Naive thymus-derived CD4-positive, alpha-beta T cell (primary cell): ENCODE measurements at regions not wholly inside any gene's neighbourhood (a gene's known extent, or its start where the extent isn't known, plus 50 kb on each side); places are given as distances from the start of the nearest gene placed in this dataset.
"Not testable (repeated sequence)": the region's sequence is repeated elsewhere in the genome, so short reads cannot be mapped to it uniquely, and the experiment has no call there.

Experiments
- ATAC-seq: fragments of 150-1000 bp; cut with Tn5 transposase; 2 replicates; pipeline ENCODE4 v1.10.0; 2021; ENCODE audit warnings: mild to moderate bottlenecking, moderate library complexity
- CTCF ChIA-PET: fragments of 350-600 bp; sonication (Branson Sonifier 250); formaldehyde crosslinking; loops from one replicate; lab custom pipeline; 2021; ENCODE audit warnings: antibody characterized with exemption; lab: Charles Lee
- POLR2A ChIA-PET: fragments of 350-600 bp; sonication (Branson Sonifier 250); formaldehyde crosslinking; loops from one replicate; lab custom pipeline; 2021; ENCODE audit warnings: antibody characterized with exemption, inconsistent platforms; lab: Charles Lee
- DNase-seq, 9 donors: peaks; one replicate each; pipeline versions ENCODE4 v3.0.0 to v3.0.0-alpha.2; 2020 to 2022; ENCODE audit warnings: mixed read lengths in 1 of 9
- H3K27ac ChIP-seq: one replicate; pipeline ENCODE4 v1.7.0; 2013; ENCODE audit warnings: mild to moderate bottlenecking, low read depth, low read length, moderate library complexity
- H3K27me3 ChIP-seq, 2 donors: one replicate each; pipeline ENCODE4 v1.7.0; 2013; ENCODE audit warnings: low read length in 2 of 2, mild to moderate bottlenecking in 2 of 2, moderate library complexity in 2 of 2; ENCODE audit not compliant: control insufficient read depth in 2 of 2, insufficient read depth in 2 of 2
- H3K36me3 ChIP-seq, 3 experiments: 1 replicate in 2 of 3; 2 replicates in 1 of 3; pipeline ENCODE4 v1.7.0; 2013; ENCODE audit warnings: low read length in 3 of 3, mild to moderate bottlenecking in 3 of 3, moderate library complexity in 1 of 3; ENCODE audit not compliant: insufficient read depth in 3 of 3, control insufficient read depth in 2 of 3
- H3K4me1 ChIP-seq, 2 donors: one replicate each; pipeline ENCODE4 v1.7.0; 2013; ENCODE audit warnings: low read length in 2 of 2, mild to moderate bottlenecking in 2 of 2, moderate library complexity in 1 of 2; ENCODE audit not compliant: control insufficient read depth in 2 of 2, insufficient read depth in 2 of 2
- H3K4me3 ChIP-seq: 2 replicates; pipeline ENCODE4 v1.7.0; 2013; ENCODE audit warnings: mild to moderate bottlenecking, low read length
- H3K9me3 ChIP-seq, 3 experiments: 1 replicate in 2 of 3; 2 replicates in 1 of 3; pipeline ENCODE4 v1.7.0; 2013; ENCODE audit warnings: low read length in 3 of 3; ENCODE audit not compliant: control insufficient read depth in 2 of 3
- H3K27ac Mint-ChIP-seq, 9 donors: one replicate each; pipeline ENCODE4 v1.8.0; 2020 to 2022; ENCODE audit warnings: mixed read lengths in 9 of 9, mild to moderate bottlenecking in 8 of 9, moderate library complexity in 5 of 9, inconsistent platforms in 2 of 9
- H3K27me3 Mint-ChIP-seq, 5 donors: one replicate each; pipeline ENCODE4 v1.8.0; 2021 to 2022; ENCODE audit warnings: mixed read lengths in 5 of 5, mild to moderate bottlenecking in 1 of 5
- H3K36me3 Mint-ChIP-seq, 5 donors: one replicate each; pipeline ENCODE4 v1.8.0; 2020 to 2022; ENCODE audit warnings: mixed read lengths in 5 of 5, mild to moderate bottlenecking in 3 of 5, inconsistent platforms in 1 of 5
- H3K4me1 Mint-ChIP-seq, 7 donors: one replicate each; pipeline ENCODE4 v1.8.0; 2020 to 2022; ENCODE audit warnings: mixed read lengths in 7 of 7, mild to moderate bottlenecking in 3 of 7, inconsistent platforms in 1 of 7
- H3K4me3 Mint-ChIP-seq, 10 donors: one replicate each; pipeline ENCODE4 v1.8.0; 2020 to 2022; ENCODE audit warnings: mild to moderate bottlenecking in 10 of 10, mixed read lengths in 10 of 10, moderate library complexity in 6 of 10, inconsistent platforms in 2 of 10
- H3K9me3 Mint-ChIP-seq, 11 donors: one replicate each; pipeline ENCODE4 v1.8.0; 2020 to 2022; ENCODE audit warnings: mixed read lengths in 11 of 11, mild to moderate bottlenecking in 4 of 11, inconsistent platforms in 1 of 11, moderate library complexity in 1 of 11
- intact Hi-C, 2 donors: fragments of 100-400 bp; cut with micrococcal nuclease; formaldehyde crosslinking; loops; one replicate each; pipeline ENCODE4 v1.15.1; 2023

- Mint-ChIP-seq H3K36me3 (no peaks in the 10 kb centered on the region), H3K4me3 (no peak overlapping the region), H3K4me1 (no peaks in the 10 kb centered on the region), H3K9me3 (peaks cover 0 to 9% (median 0%) of the 10 kb centered on the region in 11 donors), H3K27me3 (peaks cover 19 to 50% (median 49%) of the 10 kb centered on the region in 5 donors), H3K27ac (no peak overlapping the region)
- DNase-seq (no peak), ATAC-seq (no peak)
- Histone ChIP-seq H3K36me3 (no peaks in the 10 kb centered on the region), H3K4me3 (no peak overlapping the region), H3K27ac (no peak overlapping the region), H3K9me3 (no peaks in the 10 kb centered on the region), H3K27me3 (no peaks in the 10 kb centered on the region), H3K4me1 (no peaks in the 10 kb centered on the region)
- ChIA-PET CTCF (no interaction called here), POLR2A (no interaction called here)
- intact Hi-C loops = no loop called here
Measured at GRCh38 chr5:112491257-112491656, 72.2 kb upstream of the EPB41L4A start.

GRCh38 chr5:112492291-112492690, 73.2 kb upstream of the EPB41L4A start:
- Mint-ChIP-seq H3K27ac (no peak overlapping the region), H3K4me1 (no peaks in the 10 kb centered on the region), H3K27me3 (peaks cover 19 to 56% (median 50%) of the 10 kb centered on the region in 5 donors), H3K9me3 (peaks cover 0 to 9% (median 0%) of the 10 kb centered on the region in 11 donors), H3K36me3 (no peaks in the 10 kb centered on the region), H3K4me3 (no peak overlapping the region)
- ATAC-seq (peak; percentile 55), DNase-seq (no peak)
- Histone ChIP-seq H3K4me3 (no peak overlapping the region), H3K36me3 (no peaks in the 10 kb centered on the region), H3K27me3 (no peaks in the 10 kb centered on the region), H3K9me3 (no peaks in the 10 kb centered on the region), H3K4me1 (no peaks in the 10 kb centered on the region), H3K27ac (no peak overlapping the region)
- intact Hi-C loops = no loop called here
- CTCF ChIA-PET = no interaction called here
- POLR2A ChIA-PET = no interaction called here

- POLR2A ChIA-PET, ATAC-seq, H3K27ac Mint-ChIP-seq, H3K27ac ChIP-seq, CTCF ChIA-PET, H3K9me3 ChIP-seq, H3K4me1 Mint-ChIP-seq, H3K36me3 ChIP-seq, DNase-seq, intact Hi-C loops, H3K36me3 Mint-ChIP-seq, H3K27me3 ChIP-seq, H3K4me3 ChIP-seq, H3K4me3 Mint-ChIP-seq, H3K4me1 ChIP-seq: not testable (repeated sequence)
- H3K27me3 Mint-ChIP-seq = peaks cover 10 to 43% (median 26%) of the 10 kb centered on the region in 5 donors
- peaks cover 2 to 30% (median 10%) of the 10 kb centered on the region in 11 donors for H3K9me3 Mint-ChIP-seq
Measured at GRCh38 chr5:112503749-112504501, 84.8 kb upstream of the EPB41L4A start.

GRCh38 chr5:112509097-112509496, 90.0 kb upstream of the EPB41L4A start:
- H3K27ac ChIP-seq, H3K36me3 Mint-ChIP-seq, H3K4me1 ChIP-seq, H3K27ac Mint-ChIP-seq, H3K36me3 ChIP-seq, ATAC-seq, H3K9me3 ChIP-seq, H3K4me1 Mint-ChIP-seq, intact Hi-C loops, DNase-seq, CTCF ChIA-PET, H3K27me3 ChIP-seq, H3K4me3 Mint-ChIP-seq, H3K4me3 ChIP-seq: not testable (repeated sequence)
- peaks cover 2 to 44% (median 14%) of the 10 kb centered on the region in 11 donors for H3K9me3 Mint-ChIP-seq
- POLR2A ChIA-PET = interaction anchor here (0.7 kb wide), 1 partner anchor 940 kb away, joined by 3 read pairs; no protein-coding TSS in a partner anchor
- peaks cover 6 to 17% (median 7%) of the 10 kb centered on the region in 5 donors for H3K27me3 Mint-ChIP-seq

GRCh38 chr5:112511920-112512319, 92.8 kb upstream of the EPB41L4A start:
- intact Hi-C loops = no loop called here
- Mint-ChIP-seq H3K4me3 (no peak overlapping the region), H3K4me1 (peaks cover 0 to 1% (median 0%) of the 10 kb centered on the region in 7 donors), H3K9me3 (peaks cover 0 to 23% (median 6%) of the 10 kb centered on the region in 11 donors), H3K27me3 (peaks cover 0 to 5% (median 0%) of the 10 kb centered on the region in 5 donors), H3K27ac (no peak overlapping the region), H3K36me3 (no peaks in the 10 kb centered on the region)
- Histone ChIP-seq H3K9me3 (no peaks in the 10 kb centered on the region), H3K36me3 (no peaks in the 10 kb centered on the region), H3K4me1 (no peaks in the 10 kb centered on the region), H3K27me3 (no peaks in the 10 kb centered on the region), H3K4me3 (no peak overlapping the region), H3K27ac (no peak overlapping the region)
- ATAC-seq (no peak), DNase-seq (no peak)
- CTCF ChIA-PET = no interaction called here
- POLR2A ChIA-PET = no interaction called here

GRCh38 chr5:112512901-112513300, 93.8 kb upstream of the EPB41L4A start:
- Mint-ChIP-seq H3K4me3 (no peak overlapping the region), H3K27me3 (peaks cover 0 to 5% (median under 1%) of the 10 kb centered on the region in 5 donors)

GRCh38 chr5:112514111-112514510, 95.0 kb upstream of the EPB41L4A start:
- H3K4me1 Mint-ChIP-seq = peaks cover 0 to 1% (median 0%) of the 10 kb centered on the region in 7 donors
- H3K9me3 Mint-ChIP-seq = peaks cover 0 to 25% (median 8%) of the 10 kb centered on the region in 11 donors
- H3K27ac ChIP-seq = no peak overlapping the region
- intact Hi-C loops = no loop called here
- H3K36me3 Mint-ChIP-seq = no peaks in the 10 kb centered on the region
- H3K36me3 ChIP-seq = no peaks in the 10 kb centered on the region
- H3K27me3 ChIP-seq = no peaks in the 10 kb centered on the region
- no peak overlapping the region for H3K4me3 ChIP-seq
- H3K4me3 Mint-ChIP-seq = no peak overlapping the region
- H3K9me3 ChIP-seq = no peaks in the 10 kb centered on the region
- ATAC-seq (no peak), DNase-seq (no peak)
- ChIA-PET CTCF (no interaction called here), POLR2A (no interaction called here)
- H3K4me1 ChIP-seq = no peaks in the 10 kb centered on the region
- no peak overlapping the region for H3K27ac Mint-ChIP-seq
- H3K27me3 Mint-ChIP-seq = peaks cover 0 to 12% (median 10%) of the 10 kb centered on the region in 5 donors

More at GRCh38 chr5:112512901-112513300, 93.8 kb upstream of the EPB41L4A start:
- Mint-ChIP-seq H3K36me3 (no peaks in the 10 kb centered on the region), H3K9me3 (peaks cover 0 to 25% (median 6%) of the 10 kb centered on the region in 11 donors), H3K27ac (no peak overlapping the region), H3K4me1 (peaks cover 0 to 1% (median 0%) of the 10 kb centered on the region in 7 donors)
- Histone ChIP-seq H3K4me3 (no peak overlapping the region), H3K27ac (no peak overlapping the region), H3K4me1 (no peaks in the 10 kb centered on the region), H3K36me3 (no peaks in the 10 kb centered on the region), H3K27me3 (no peaks in the 10 kb centered on the region), H3K9me3 (no peaks in the 10 kb centered on the region)
- ChIA-PET CTCF (no interaction called here), POLR2A (no interaction called here)
- intact Hi-C loops = no loop called here
- ATAC-seq (no peak), DNase-seq (no peak)
